ENCODE measurements at regions not wholly inside any gene's neighbourhood (a gene's known extent, or its start where the extent isn't known, plus 50 kb on each side); places are given as distances from the start of the nearest gene placed in this dataset.

GRCh38 chr1:29853716-29854330, 617.5 kb downstream of the PTPRU start:
- no peak for FAIRE-seq

GRCh38 chr1:29852248-29852647, 615.9 kb downstream of the PTPRU start:
- H3K9me3 ChIP-seq (ENCODE audit: low read length), result no peaks in the 10 kb centered on the region
- peaks cover 0 to 2% of the 10 kb centered on the region in 2 experiments; a peak in 3 of 5 replicates for H3K27me3 ChIP-seq (ENCODE audit: control insufficient read depth in 1 of 2, insufficient read depth in 2 of 2, low read length in 2 of 2)
- no peaks in the 10 kb centered on the region for H3K79me2 ChIP-seq (ENCODE audit: insufficient read depth, low read length)
- H4K20me1 ChIP-seq (ENCODE audit: insufficient read depth, low read length), result no peaks in the 10 kb centered on the region
- in situ Hi-C loops (cut with HindIII; ENCODE audit: extremely low pct_ligation_motif_present, low pct_unique_long_range_greater_than_20kb) (loop anchor here (10.0 kb wide), 1 partner anchor 617 kb away; the partner anchor contains the start of genes MECR and PTPRU), intact Hi-C loops (cut with micrococcal nuclease; ENCODE audit: unreplicated experiment) (no loop called here)
- 0% methylated on average over 1 of the region's 9 CpGs for WGBS (ENCODE audit: low lambda C conversion rate)
- H3K9ac ChIP-seq (ENCODE audit: insufficient read depth, low read depth, low read length), result no peak overlapping the region
- H3K36me3 ChIP-seq (replicated peaks in 1 of 2; ENCODE audit: control insufficient read depth in 1 of 2, insufficient read depth in 2 of 2, low read length in 2 of 2), result no peaks in the 10 kb centered on the region
- ChIA-PET POLR2A (no interaction called here), CTCF (ENCODE audit: low intra/inter-chr PET ratio, low total read pairs) (no interaction called here)
- no TSS peak for BruUV-seq (replicated peaks)
- H3K27ac ChIP-seq (ENCODE audit: extremely low read length, insufficient read depth, low read length), result no peak overlapping the region
- H3K4me1 ChIP-seq (ENCODE audit: insufficient read depth, low read length), result no peaks in the 10 kb centered on the region
- FAIRE-seq (no peak), DNase-seq (ENCODE audit: low spot score) (no peak), ATAC-seq (no peak)
- no peak overlapping the region for H2AFZ ChIP-seq (ENCODE audit: low read length)
- no peak overlapping the region for H3K4me2 ChIP-seq (ENCODE audit: low read depth, low read length)
- H3K4me3 ChIP-seq (replicated peaks in 1 of 3; ENCODE audit: insufficient read depth in 1 of 3, low read depth in 2 of 3, low read length in 3 of 3), result no peak overlapping the region
- TF ChIP-seq BRD4 (CRISPR knock-in tag; IDR thresholded peaks at IDR 0.05) (no peak), ATF2 (CRISPR knock-in tag; IDR thresholded peaks at IDR 0.05) (no peak), HMGXB4 (CRISPR knock-in tag; IDR thresholded peaks at IDR 0.05; ENCODE audit: borderline replicate concordance in 1 of 2, low read depth in 1 of 2) (no peak), NBN (conservative IDR thresholded peaks at IDR 0.05) (no peak), ARID5B (CRISPR knock-in tag; IDR thresholded peaks at IDR 0.05) (no peak), ZNF3 (CRISPR knock-in tag; IDR thresholded peaks at IDR 0.05) (no peak), TEAD3 (CRISPR knock-in tag; optimal IDR thresholded peaks at IDR 0.05; ENCODE audit: borderline replicate concordance) (no peak), ZNF543 (CRISPR knock-in tag; IDR thresholded peaks at IDR 0.05) (no peak), ZNF615 (CRISPR knock-in tag; IDR thresholded peaks at IDR 0.05; ENCODE audit: borderline replicate concordance) (no peak), ZNF564 (CRISPR knock-in tag; IDR thresholded peaks at IDR 0.05) (no peak)

More at GRCh38 chr1:29853716-29854330, 617.5 kb downstream of the PTPRU start:
- TF ChIP-seq ZNF251 (CRISPR knock-in tag; IDR thresholded peaks at IDR 0.05) (no peak), ELF4 (CRISPR knock-in tag; IDR thresholded peaks at IDR 0.05; ENCODE audit: borderline replicate concordance) (no peak), ZNF20 (CRISPR knock-in tag; IDR thresholded peaks at IDR 0.05) (no peak), BORCS8-MEF2B (CRISPR knock-in tag; IDR thresholded peaks at IDR 0.05) (no peak), NRL (CRISPR knock-in tag; IDR thresholded peaks at IDR 0.05; ENCODE audit: borderline replicate concordance) (no peak)
- ATAC-seq (no peak), DNase-seq (ENCODE audit: low spot score) (no peak)
- ChIA-PET CTCF (ENCODE audit: low intra/inter-chr PET ratio, low total read pairs) (no interaction called here), POLR2A (no interaction called here)
- BruUV-seq (replicated peaks), result no TSS peak
- WGBS (ENCODE audit: low lambda C conversion rate), result 20% methylated on average over 7 of the region's 10 CpGs
- Histone ChIP-seq H3K4me2 (ENCODE audit: low read depth, low read length) (no peak overlapping the region), H3K27ac (ENCODE audit: extremely low read length, insufficient read depth, low read length) (no peak overlapping the region), H3K4me1 (ENCODE audit: insufficient read depth, low read length) (no peaks in the 10 kb centered on the region), H3K9ac (ENCODE audit: insufficient read depth, low read depth, low read length) (no peak overlapping the region), H3K79me2 (ENCODE audit: insufficient read depth, low read length) (no peaks in the 10 kb centered on the region), H4K20me1 (ENCODE audit: insufficient read depth, low read length) (no peaks in the 10 kb centered on the region), H2AFZ (ENCODE audit: low read length) (no peak overlapping the region), H3K4me3 (replicated peaks in 1 of 3; ENCODE audit: insufficient read depth in 1 of 3, low read depth in 2 of 3, low read length in 3 of 3) (no peak overlapping the region), H3K9me3 (ENCODE audit: low read length) (no peaks in the 10 kb centered on the region), H3K36me3 (replicated peaks in 1 of 2; ENCODE audit: control insufficient read depth in 1 of 2, insufficient read depth in 2 of 2, low read length in 2 of 2) (no peaks in the 10 kb centered on the region), H3K27me3 (ENCODE audit: control insufficient read depth in 1 of 2, insufficient read depth in 2 of 2, low read length in 2 of 2) (peaks cover 2% of the 10 kb centered on the region in 2 experiments; a peak in 3 of 5 replicates)
- in situ Hi-C loops (cut with HindIII; ENCODE audit: extremely low pct_ligation_motif_present, low pct_unique_long_range_greater_than_20kb) (loop anchor here (10.0 kb wide), 1 partner anchor 619 kb away; the partner anchor contains the start of genes MECR and PTPRU), intact Hi-C loops (cut with micrococcal nuclease; ENCODE audit: unreplicated experiment) (no loop called here)
